ENCODE measurements at regions not wholly inside any gene's neighbourhood (a gene's known extent, or its start where the extent isn't known, plus 50 kb on each side); places are given as distances from the start of the nearest gene placed in this dataset.

DNA sequence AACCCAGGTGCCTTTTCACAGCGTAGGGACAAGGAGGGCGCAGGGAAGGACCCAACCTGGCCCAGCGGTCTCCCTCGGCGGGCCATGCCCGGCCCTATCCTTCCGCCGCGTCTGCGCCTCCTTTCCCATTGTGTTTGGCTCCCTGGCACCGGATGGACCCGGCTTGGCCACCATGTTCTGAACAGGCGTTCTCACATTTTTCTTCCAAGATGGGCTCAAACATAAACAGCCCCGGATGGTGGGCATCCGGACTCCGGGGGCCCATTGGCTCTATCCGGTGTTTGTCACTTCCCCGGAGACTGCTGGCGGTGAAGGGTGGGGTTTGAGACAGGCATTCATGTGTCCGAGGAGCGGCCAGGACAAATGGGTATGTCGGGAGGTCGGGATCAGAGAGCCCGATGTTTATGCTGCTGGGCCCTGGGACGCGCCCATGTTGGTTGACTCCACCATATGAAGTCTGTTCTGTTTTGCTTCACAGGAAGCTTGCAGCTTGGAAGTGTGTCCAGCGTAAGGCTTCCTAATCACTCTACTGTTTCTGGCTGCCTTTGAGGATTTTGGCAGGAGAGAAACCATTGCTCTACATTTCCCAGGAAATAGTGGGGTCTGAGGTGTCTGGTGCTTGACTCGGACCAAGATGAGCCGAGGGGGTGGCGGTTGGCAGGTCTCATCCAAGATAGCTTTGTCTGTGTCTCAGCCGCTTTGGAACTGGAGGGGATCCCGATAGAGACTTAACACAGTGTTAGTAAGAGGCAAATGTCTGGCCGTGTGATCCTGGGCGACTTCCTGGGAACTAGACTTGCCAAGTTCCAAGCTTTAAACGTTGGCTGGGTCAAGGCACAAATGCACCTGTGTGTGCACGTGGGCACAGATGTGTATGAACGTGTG lies 188.3 kb downstream of the IRF8 start:
- intact Hi-C loops (cut with DNase I), result no loop called here
- Histone ChIP-seq H3K4me3 (ENCODE audit: low read length) (no peak overlapping the region), H3K27me3 (ENCODE audit: control insufficient read depth, insufficient read depth) (no peaks in the 10 kb centered on the region), H3K4me1 (ENCODE audit: control insufficient read depth, insufficient read depth, low read length) (no peaks in the 10 kb centered on the region), H3K9me3 (ENCODE audit: control insufficient read depth, low read length) (no peaks in the 10 kb centered on the region), H3K27ac (ENCODE audit: low read length) (no peak overlapping the region)
- DNase-seq, result peak in 1 of 3 donors; percentile 21
- WGBS, result 70% methylated on average over 37 of the region's 37 CpGs
- no peak for ATAC-seq

DNA sequence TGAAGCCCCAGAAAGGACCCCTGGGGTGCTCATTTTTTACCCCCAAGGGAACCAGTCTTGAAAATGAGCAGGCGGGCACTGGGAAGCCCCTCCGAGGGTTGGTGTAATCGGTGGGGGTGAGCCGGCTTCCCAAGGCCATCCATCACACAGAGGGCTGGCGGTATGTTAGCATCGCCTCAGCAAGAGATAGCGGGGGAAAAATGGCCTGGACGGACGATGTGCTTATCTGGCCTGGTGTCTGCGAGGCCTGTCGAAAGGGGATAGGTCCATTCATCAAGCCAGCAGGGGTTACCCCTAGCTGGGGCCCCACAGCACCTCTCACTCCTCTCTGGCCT lies 188.9 kb downstream of the IRF8 start:
- Histone ChIP-seq H3K9me3 (ENCODE audit: control insufficient read depth, low read length) (no peaks in the 10 kb centered on the region), H3K4me3 (ENCODE audit: low read length) (no peak overlapping the region), H3K27ac (ENCODE audit: low read length) (no peak overlapping the region), H3K4me1 (ENCODE audit: control insufficient read depth, insufficient read depth, low read length) (no peaks in the 10 kb centered on the region), H3K27me3 (ENCODE audit: control insufficient read depth, insufficient read depth) (no peaks in the 10 kb centered on the region)
- WGBS, result 44% methylated on average over 11 of the region's 11 CpGs
- intact Hi-C loops (cut with DNase I), result no loop called here
- ATAC-seq (no peak), DNase-seq (peak in 1 of 3 donors; percentile 18)

DNA sequence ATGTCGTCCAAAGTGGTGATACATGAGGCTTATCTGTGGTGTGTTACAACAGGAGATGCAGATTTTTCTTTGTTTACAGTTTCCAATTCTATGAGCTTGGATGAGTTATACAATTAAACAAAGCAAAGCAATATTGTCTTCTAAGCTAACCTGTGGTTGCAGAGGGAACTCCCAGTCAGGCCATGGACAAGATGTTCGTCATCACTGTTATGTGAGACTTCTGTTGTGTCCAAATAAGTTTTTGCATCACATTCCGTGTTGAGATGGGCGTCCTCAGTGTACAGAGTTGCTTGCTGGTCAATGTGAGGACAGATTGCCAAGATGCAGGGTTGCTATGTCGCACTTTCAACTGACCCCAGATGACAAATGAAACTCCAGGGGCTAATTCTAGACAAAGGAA lies 189.3 kb downstream of the IRF8 start:
- no peak for ATAC-seq
- H3K4me1 ChIP-seq (ENCODE audit: control insufficient read depth, insufficient read depth, low read length), result no peaks in the 10 kb centered on the region
- H3K27me3 ChIP-seq (ENCODE audit: control insufficient read depth, insufficient read depth), result no peaks in the 10 kb centered on the region
- H3K9me3 ChIP-seq (ENCODE audit: control insufficient read depth, low read length), result no peaks in the 10 kb centered on the region
- WGBS, result 66% methylated on average over 5 of the region's 5 CpGs
- intact Hi-C loops (cut with DNase I), result no loop called here
- no peak overlapping the region for H3K27ac ChIP-seq (ENCODE audit: low read length)
- DNase-seq, result no peak
- no peak overlapping the region for H3K4me3 ChIP-seq (ENCODE audit: low read length)

DNA sequence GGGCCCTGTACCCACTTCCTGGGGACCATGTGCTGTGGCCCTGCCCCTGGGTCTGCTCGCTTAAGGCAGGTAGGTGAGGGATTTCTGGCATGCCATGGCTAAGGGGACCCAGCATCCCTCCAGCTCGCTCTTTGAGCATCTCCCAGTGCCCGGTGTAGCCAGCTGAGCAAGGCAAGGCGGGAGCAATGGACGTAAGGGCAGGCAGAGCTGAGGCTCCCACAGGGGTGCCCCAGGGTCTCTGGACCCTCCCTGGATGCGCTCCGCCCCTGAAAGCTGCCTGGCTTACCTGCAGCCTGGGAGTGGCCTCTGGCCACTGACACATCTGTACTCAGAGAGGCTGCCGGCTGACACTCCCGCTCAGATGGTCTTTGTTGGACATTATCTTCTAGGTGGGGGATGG lies 189.9 kb downstream of the IRF8 start:
- Histone ChIP-seq H3K9me3 (ENCODE audit: control insufficient read depth, low read length) (no peaks in the 10 kb centered on the region), H3K27ac (ENCODE audit: low read length) (no peak overlapping the region), H3K4me1 (ENCODE audit: control insufficient read depth, insufficient read depth, low read length) (no peaks in the 10 kb centered on the region), H3K4me3 (ENCODE audit: low read length) (no peak overlapping the region), H3K27me3 (ENCODE audit: control insufficient read depth, insufficient read depth) (no peaks in the 10 kb centered on the region)
- 80% methylated on average over 9 of the region's 9 CpGs for WGBS
- intact Hi-C loops (cut with DNase I), result no loop called here
- ATAC-seq, result no peak
- DNase-seq, result peak in 1 of 3 donors; percentile 34

DNA sequence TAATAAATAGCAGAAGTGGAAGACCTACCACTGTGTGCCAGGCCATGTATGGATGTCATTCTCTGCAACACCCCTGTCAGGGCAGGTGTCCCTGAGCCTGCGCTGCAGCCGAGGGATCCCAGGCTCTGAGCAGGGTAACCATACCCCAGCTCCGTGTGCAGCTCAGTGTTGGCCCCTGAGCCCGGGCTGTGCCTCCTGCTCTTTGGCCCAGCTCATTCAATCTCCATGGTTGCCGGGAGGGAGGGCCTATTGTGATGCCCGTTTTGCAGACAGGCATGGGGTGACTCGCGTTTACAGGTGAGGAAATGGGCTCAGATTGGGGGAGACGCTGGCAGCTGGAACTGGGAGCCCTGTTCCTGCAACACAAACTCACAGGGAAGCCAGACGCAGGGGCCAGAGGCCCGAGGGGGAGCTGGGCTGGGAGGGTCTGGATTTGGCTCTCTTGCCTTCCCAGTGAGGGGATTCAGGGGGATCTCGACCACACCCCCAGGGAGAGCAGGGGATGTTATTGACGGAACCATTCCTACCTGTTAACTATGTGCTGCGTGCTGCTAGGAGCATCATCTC lies 190.5 kb downstream of the IRF8 start:
- no peak for ATAC-seq
- peak in 1 of 3 donors; percentile 5 for DNase-seq
- H3K9me3 ChIP-seq (ENCODE audit: control insufficient read depth, low read length), result no peaks in the 10 kb centered on the region
- intact Hi-C loops (cut with DNase I), result no loop called here
- H3K27me3 ChIP-seq (ENCODE audit: control insufficient read depth, insufficient read depth), result no peaks in the 10 kb centered on the region
- H3K4me1 ChIP-seq (ENCODE audit: control insufficient read depth, insufficient read depth, low read length), result no peaks in the 10 kb centered on the region
- no peak overlapping the region for H3K27ac ChIP-seq (ENCODE audit: low read length)
- H3K4me3 ChIP-seq (ENCODE audit: low read length), result no peak overlapping the region
- WGBS, result 75% methylated on average over 14 of the region's 14 CpGs

DNA sequence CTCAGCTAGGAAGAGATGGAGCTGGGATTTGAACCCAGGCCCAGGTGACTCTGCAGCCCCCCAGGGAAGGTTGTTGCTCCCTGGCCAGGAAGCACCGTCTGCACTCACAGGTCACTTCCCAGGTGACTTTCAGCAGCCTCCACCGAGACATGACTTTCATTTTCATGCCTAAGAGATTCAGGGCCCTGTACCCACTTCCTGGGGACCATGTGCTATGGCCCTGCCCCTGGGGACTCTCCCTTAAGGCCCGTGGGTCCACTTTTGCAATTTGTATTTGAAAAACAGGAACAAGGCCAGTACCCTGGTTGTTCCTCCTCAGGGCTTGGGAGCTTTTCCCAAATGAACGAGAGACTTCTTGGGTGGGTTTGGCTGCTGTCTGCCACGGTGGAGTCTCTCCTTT lies 191.0 kb downstream of the IRF8 start:
- H3K4me3 ChIP-seq (ENCODE audit: low read length), result no peak overlapping the region
- no peaks in the 10 kb centered on the region for H3K9me3 ChIP-seq (ENCODE audit: control insufficient read depth, low read length)
- no peaks in the 10 kb centered on the region for H3K27me3 ChIP-seq (ENCODE audit: control insufficient read depth, insufficient read depth)
- DNase-seq, result no peak
- intact Hi-C loops (cut with DNase I), result no loop called here
- ATAC-seq, result no peak
- no peak overlapping the region for H3K27ac ChIP-seq (ENCODE audit: low read length)
- WGBS, result 64% methylated on average over 5 of the region's 5 CpGs
- H3K4me1 ChIP-seq (ENCODE audit: control insufficient read depth, insufficient read depth, low read length), result no peaks in the 10 kb centered on the region

DNA sequence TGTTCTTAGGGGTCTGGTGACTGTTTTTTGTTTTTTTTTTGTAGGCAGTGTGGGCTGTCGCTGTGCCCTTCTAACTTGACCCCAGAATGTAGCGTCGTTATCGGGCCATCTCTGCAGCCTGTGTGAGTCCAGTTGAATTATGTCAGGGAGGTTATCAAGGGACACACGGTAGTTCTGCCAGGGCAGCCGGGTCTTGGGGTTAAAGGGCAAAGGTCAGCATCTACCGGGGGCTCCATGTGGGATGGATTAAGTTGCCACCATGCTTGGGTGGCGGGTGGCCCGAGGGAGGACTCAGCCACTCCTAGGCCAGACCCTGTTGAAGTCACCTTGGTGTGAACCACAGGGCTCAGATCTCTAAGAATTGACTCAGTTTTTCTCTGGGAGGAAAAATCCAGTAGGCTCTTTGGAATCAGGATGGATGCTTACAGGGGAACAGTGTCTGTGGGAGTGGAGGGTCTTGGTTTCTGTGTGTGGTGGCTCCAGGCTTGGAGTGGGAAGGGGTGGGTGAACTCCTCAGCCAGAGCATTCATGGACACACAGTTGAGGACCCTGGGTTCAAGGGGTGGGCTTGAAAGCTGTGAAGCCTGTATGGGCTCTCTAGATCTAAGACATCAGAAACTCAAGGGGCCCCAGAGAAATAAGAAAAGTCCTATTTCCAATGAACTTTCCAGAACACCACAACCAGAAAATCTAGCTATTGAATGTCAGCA lies 191.7 kb downstream of the IRF8 start:
- intact Hi-C loops (cut with DNase I), result no loop called here

DNA sequence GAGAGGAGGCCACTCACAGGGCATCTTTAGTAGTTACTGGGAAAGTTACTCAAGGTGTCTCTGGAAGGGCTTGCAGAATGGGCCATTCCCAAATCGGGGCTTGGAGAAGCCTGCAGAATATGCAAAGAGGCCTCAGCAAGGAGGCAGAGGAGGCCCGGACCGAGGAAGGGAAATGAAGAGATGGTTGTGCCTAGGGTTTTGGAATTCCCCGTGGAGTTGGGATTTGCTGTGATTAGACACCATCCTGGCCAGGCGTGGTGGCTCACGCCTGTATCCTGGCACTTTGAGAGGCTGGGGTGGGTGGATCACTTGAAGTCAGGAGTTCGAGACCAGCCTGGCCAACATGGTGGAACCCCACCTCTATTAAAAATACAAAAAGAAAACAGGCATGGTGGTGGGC lies 193.0 kb downstream of the IRF8 start:
- Histone ChIP-seq H3K27me3 (ENCODE audit: control insufficient read depth, insufficient read depth) (no peaks in the 10 kb centered on the region), H3K4me1 (ENCODE audit: control insufficient read depth, insufficient read depth, low read length) (no peaks in the 10 kb centered on the region), H3K27ac (ENCODE audit: low read length) (no peak overlapping the region), H3K9me3 (ENCODE audit: control insufficient read depth, low read length) (no peaks in the 10 kb centered on the region), H3K4me3 (ENCODE audit: low read length) (no peak overlapping the region)
- ATAC-seq (no peak), DNase-seq (no peak)
- intact Hi-C loops (cut with DNase I), result no loop called here
- WGBS, result 92% methylated on average over 7 of the region's 7 CpGs

More for the DNA sequence above, 191.7 kb downstream of the IRF8 start:
- WGBS, result 54% methylated on average over 9 of the region's 9 CpGs
- H3K9me3 ChIP-seq (ENCODE audit: control insufficient read depth, low read length), result no peaks in the 10 kb centered on the region
- H3K27ac ChIP-seq (ENCODE audit: low read length), result no peak overlapping the region
- H3K4me3 ChIP-seq (ENCODE audit: low read length), result no peak overlapping the region
- no peaks in the 10 kb centered on the region for H3K4me1 ChIP-seq (ENCODE audit: control insufficient read depth, insufficient read depth, low read length)
- no peak for ATAC-seq
- no peaks in the 10 kb centered on the region for H3K27me3 ChIP-seq (ENCODE audit: control insufficient read depth, insufficient read depth)
- no peak for DNase-seq

DNA sequence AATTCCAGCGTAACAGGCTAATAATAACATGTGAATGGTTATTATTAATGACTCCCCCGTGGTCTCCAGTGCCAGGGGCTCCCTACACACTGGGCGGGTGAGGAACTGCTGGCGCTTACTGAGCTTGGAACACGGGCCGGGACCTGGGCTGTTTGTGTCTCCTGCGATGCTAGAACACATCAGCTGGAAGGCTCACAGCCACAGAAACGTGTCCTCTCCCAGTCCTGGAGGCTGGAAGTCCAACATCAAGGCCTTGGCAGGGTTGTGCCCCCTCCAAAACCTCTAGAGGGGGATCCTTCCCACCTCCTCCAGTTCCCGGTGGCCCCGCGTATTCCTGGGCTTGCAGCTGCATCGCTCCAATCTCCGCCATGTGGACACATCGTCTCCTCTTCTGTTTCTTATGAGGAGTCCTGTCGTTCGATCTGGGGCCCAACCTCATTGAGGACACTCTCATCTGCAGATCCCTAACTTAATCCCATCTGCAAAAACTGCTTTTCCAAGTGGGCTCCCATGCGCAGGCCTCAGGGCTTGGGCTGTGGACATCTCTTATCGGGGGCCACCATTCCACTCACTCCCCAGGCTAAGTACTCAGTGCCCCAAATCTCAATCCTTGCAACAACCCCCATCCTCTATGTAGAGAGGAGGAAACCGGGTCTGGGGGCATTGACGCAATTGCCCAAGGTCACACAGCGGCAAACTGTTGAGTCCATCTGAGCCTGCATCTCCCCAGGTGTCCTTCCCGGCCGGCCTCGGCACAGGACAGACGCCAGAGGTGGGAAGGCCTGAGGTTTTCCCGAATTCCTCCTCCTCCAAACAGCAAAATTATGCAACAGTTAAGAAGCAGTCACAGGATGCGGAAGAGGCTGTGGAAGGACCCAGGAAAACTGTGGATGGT lies 193.9 kb downstream of the IRF8 start:
- 91% methylated on average over 27 of the region's 27 CpGs for WGBS
- Histone ChIP-seq H3K4me3 (ENCODE audit: low read length) (no peak overlapping the region), H3K27ac (ENCODE audit: low read length) (no peak overlapping the region), H3K27me3 (ENCODE audit: control insufficient read depth, insufficient read depth) (no peaks in the 10 kb centered on the region), H3K9me3 (ENCODE audit: control insufficient read depth, low read length) (no peaks in the 10 kb centered on the region), H3K4me1 (ENCODE audit: control insufficient read depth, insufficient read depth, low read length) (no peaks in the 10 kb centered on the region)
- intact Hi-C loops (cut with DNase I), result no loop called here
- ATAC-seq (no peak), DNase-seq (peak in 1 of 3 donors; percentile 43)

DNA sequence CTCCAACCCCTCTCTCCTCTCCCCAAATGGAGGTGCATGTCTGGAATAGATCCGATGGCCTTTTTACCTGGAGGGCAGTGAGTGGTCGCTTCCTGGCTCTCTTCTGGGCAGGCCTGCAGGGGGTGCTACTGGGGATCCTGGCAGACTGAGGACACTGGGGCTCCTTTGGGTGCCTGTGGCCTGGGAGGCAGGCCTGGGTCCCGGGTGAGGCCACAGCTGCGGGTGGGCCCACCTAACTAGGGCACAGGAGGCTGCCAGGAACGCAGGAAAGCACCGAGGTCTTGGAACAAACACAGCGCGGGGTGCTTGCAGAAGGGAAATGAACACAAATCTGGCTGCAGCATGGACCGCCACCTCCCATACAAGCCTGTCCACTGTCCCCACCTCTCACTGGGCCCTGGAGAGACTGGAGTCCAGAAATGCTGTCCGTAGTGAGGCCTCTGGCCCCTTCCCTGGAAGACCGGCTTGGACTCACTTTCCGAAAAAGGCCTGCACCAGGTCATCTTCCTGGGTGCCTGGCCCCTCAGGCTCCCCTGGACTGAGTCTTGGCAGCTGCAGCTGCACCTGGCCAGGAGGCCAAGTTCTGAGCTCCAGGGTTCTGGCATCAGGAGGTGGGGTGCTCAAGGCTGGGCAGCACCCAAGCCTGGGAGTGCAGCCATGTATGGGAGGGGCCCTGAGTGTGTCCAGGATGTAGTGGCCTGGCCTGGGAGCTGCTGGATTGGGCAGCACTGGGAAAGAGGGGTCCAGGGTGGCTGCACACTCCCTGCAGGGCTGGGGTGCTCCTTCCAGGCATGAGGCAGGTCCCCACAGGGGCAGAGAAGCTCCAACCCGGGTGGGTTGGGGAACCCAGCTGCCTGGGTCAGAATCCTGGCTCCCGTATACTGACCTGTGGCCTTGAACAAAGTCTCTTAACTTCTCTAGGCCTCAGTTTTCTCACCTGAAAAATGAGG lies 195.1 kb downstream of the IRF8 start:
- Histone ChIP-seq H3K27ac (ENCODE audit: low read length) (no peak overlapping the region), H3K4me3 (ENCODE audit: low read length) (no peak overlapping the region), H3K4me1 (ENCODE audit: control insufficient read depth, insufficient read depth, low read length) (no peaks in the 10 kb centered on the region), H3K9me3 (ENCODE audit: control insufficient read depth, low read length) (no peaks in the 10 kb centered on the region), H3K27me3 (ENCODE audit: control insufficient read depth, insufficient read depth) (no peaks in the 10 kb centered on the region)
- no peak for DNase-seq
- 85% methylated on average over 14 of the region's 14 CpGs for WGBS
- ATAC-seq, result no peak
- intact Hi-C loops (cut with DNase I), result no loop called here

All from right cardiac atrium (tissue), 5 donors.